Activated CD4-positive, alpha-beta T cell treated with anti-CD3 and anti-CD28 coated beads, Interleukin-2, Interleukin-6, amounts not matched to agents 100 ng/mL and 50 ng/mL, durations not matched to agents 16 hours and 8 hours (primary cell): ENCODE measurements at regions not wholly inside any gene's neighbourhood (a gene's known extent, or its start where the extent isn't known, plus 50 kb on each side); places are given as distances from the start of the nearest gene placed in this dataset.

Experiments
- DNase-seq: peaks from one replicate; pipeline ENCODE4 v3.0.0-alpha.2; 2020

DNA sequence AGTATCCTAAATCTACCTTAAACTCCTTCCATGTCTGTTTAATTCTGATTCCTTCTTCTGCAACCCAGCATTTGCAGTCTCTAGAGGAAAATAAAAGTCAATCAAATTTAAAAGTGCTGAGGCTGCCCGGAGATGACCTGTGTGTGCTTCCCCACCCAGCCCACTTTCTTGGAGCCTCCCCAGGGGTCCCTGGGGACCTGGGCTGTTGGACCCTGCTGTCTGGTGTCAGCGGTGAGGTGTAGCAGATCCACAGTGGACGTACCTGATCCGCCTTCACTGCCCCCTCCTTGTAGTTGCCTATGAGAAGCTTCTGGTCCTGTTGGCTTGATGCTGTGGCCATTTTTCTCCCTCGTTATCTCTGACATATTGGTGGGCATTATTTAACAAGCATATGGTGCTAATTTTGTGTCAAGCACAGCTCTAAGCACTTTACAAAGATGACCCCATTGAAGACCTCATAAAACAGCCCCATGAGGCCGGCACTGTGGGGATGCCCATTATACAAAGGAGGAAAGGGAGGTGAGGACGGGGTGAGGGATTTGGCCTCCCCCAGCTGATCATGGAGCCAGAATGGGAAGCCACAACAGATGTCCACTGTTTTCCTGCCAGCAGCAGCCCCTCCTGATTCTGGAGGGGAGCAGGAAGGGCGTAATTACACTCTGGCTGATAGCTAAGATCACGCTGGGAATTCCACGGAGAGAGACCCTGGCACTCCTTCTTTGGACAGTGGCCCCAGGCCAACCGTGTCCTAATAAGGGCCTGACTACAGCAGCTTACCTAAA, 628.2 kb downstream of the CDH26 start:
- DNase-seq = no peak

DNA sequence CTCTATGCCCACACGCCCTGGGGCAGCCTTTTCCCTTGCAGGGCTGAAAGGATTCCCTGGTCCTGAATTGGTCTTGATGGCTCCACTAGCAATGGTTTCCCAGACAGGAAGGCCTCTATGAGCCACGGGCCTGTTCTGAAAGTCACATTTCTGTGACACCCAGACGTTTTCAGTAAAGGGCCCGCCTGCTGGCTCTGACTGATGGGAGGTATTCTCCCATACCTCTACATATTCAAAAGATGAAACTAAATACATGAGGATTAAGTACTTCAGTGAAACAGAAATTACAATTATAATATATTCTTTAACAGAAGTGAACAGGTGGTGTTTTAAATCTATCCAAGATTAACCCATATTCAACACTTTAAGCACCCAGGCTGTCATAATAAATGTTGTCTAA, 629.8 kb downstream of the CDH26 start:
- DNase-seq = no peak

DNA sequence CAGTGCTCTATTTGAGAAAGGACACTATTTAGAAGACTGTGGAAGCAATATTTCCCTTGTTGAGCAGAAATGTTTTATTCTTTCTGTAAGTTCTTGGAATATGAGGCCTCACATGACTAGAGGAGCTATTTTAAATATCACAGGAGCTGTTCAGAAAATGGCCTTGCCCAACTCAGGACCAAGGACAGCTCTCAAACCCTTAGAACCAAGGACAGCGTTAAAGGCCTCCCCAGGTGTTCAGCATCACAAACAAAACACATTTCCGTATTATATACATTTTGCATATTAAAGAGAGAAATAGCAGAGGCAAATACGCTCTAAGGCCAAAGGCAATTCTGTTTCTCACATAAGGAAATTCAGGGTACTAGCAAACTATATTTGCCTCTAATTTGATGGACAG, 631.4 kb downstream of the CDH26 start:
- DNase-seq = no peak

DNA sequence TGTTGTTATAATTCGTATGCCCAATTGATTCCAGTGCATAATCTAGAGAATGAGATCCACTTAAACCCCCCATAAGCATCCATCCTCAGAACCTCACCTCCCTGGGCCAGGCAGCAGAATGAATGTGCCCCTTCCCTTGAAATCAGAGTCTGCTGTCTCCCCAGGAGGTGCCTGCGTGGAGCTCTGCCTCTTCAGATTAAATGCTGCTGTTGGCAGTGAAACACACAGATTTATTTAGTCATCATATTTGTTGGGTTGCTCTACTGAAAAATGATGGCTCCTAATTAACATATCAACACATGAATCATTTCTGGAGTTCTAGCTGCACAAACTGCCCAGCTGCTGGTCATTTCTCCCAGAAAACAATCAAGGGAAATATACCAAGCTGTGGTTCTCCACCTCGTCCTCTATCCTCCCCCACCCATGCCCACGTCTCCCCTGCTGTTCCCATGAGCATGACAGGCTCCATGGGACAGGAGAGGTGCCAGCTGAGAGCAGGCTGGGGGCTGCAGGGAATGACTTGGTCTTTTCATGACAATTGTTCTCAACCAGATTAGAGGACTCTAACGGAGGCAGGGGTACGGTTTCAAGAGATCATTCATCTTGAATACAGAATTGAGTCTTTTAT, 633.1 kb downstream of the CDH26 start:
- no peak for DNase-seq

DNA sequence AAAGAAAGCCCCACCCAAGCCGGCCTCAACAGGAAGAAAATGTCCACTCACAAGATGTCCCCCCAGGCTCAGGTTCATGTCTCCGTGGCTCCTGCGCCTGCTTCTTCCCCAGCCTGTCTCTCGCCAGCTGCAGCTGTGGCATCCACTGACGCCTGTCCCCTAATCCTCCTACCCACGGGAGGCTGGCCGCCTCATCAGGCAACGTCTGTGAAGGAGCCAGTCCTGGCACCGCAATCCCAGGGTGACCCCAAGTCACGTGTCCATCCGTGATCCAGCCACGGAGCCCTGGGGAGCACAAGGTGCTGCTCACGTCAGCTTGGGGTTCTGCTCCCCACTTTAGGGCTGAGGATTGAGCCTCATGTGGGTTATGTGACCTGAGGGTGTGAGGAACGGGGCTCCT, 640.3 kb downstream of the CDH26 start:
- DNase-seq = no peak

DNA sequence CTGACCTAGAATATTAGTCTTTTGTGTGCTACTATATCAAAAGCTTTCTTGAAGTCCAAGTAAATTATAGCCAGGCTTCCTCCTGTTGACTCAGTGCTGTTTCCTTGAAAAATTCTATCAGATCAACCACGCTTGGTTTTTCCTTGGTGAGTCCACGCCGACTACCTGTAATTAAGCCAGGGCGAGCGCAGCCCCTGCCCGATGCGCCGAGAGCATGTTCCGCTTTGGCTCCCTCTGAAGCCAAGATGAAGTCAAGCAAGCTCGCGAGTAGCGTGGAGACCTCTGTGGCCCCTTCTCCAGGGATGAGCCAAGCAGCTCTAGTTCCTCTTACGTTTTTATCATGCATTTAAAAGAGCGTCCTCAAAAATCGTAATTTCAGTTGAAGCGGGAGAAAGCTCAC, 641.2 kb downstream of the CDH26 start:
- DNase-seq = no peak

DNA sequence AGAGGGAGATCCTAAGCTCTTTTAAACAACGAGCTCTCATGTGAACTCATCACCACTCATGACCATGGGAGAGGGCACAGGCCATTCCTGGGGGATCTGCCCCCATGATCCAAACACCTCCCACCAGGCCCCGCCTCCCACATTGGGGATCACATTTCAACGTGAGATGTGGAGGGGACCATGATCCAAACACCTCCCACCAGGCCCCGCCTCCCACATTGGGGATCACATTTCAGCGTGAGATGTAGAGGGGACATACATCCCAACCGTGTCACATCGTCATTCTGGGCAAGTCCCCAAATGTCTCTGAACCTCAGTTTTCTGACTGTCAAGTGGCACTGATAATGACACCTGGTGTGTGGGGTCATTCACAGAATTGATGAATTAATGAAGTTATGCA, 641.8 kb downstream of the CDH26 start:
- DNase-seq = no peak

DNA sequence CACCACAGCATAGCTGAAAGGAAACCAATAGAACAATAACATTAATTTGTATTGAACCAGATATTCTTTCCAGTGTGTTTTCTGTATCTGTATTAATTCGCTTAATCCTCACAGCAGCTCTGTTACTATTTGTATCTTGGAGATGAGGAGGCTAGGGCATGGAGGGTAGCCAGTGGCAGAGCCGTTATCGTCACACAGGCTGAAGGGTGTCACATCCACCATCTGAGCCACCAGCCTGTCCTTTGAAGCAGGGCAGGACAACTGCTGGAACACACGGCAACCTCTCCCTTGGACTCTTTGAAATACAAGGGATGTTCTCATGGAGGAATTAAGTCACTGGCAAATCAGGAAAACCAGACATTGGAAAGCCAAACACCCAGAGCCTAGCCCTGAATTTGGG, 628.0 kb upstream of the CDH4 start:
- DNase-seq = no peak

DNA sequence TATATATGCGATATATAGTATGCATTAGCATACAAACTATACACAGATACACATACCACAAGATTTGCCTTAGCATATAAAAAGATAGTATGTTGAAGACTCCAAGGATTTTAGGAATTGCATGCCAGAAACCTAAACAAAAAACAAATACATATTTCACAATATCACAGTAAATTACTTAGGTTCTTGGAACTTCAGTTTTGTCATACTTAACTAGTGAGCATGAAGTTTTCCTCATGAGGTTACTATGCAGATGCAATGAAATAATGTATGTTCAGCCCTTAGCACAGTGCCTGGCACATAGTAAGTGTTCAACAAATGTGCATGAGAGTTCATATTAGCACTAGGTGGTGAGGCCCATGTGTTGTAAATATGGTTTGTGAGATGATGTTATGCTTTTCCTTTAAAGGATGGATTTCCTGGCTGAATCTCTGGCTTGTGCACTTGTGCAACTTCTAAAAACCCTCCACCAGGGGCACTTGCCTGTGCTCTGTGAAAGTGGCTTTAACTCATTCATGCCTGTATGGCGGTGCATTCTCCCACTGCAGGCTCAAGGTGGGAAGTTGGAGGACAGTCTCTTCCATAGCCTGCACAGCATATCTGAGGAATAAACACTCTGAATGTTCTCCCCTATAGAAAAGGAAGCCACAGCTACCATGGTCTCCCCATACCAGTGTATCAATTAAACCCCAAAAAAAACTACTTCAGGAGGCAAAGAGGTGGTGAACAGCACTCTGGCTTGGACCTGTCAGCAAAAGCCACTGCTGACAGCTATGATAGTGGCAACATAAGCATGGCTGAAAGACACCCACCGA, 624.1 kb upstream of the CDH4 start:
- DNase-seq = no peak

DNA sequence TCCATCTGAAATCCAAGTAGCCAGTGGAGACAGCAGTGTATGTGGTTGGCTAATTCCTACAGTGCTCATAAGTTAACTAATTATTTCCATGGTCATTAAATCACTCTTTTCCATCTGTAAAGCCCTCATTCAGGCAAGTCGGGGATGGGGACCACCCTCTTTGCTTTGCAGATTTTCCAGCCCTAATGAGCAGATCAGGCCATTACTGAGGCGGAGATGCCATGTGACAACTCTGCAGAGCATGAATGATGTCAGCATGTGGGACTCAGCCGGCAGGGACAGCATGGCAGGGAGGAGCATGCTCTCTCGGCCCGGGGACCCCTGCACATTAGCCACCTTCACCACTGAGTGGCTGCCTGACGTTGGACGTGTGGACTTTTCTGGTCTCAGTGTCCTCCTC, 623.3 kb upstream of the CDH4 start:
- DNase-seq = no peak

DNA sequence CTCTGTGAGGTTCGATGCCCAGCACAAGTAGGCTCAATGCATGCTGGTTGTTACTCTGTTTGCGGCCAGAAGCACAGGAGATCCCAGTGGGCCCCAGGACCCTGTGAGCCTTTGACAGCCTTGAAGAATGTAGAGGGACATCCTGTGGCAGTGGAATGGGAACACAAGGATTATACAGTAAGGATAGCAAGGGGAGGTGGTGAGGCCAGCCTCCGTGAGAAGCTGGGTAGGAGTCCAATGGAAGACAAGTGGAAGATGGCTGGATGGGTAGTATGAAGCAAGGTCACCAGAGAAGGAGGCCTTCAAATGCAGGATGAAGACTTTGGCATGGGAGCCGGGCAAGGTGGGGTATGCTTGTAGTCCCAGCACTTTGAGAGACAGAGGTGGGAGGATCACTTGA, 622.9 kb upstream of the CDH4 start:
- no peak for DNase-seq

DNA sequence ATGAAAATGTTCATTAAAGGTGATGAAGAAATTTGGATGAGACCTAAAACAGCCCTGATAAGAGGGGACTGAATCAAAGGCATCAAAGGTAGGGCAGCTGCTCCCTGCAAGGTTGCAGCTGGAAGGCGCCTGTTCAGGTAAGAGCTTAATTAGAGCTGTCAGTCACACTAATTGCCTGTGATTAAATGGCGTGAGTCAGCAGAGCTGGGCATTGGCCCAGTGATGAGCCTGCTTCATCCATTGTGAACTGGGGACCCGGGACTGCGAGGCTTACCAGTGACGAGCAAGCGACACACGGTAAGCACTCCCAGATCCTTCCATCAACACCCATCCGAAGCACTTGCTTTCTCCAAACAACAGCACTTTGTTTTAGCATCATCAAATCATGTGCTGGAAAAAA, 621.5 kb upstream of the CDH4 start:
- no peak for DNase-seq

DNA sequence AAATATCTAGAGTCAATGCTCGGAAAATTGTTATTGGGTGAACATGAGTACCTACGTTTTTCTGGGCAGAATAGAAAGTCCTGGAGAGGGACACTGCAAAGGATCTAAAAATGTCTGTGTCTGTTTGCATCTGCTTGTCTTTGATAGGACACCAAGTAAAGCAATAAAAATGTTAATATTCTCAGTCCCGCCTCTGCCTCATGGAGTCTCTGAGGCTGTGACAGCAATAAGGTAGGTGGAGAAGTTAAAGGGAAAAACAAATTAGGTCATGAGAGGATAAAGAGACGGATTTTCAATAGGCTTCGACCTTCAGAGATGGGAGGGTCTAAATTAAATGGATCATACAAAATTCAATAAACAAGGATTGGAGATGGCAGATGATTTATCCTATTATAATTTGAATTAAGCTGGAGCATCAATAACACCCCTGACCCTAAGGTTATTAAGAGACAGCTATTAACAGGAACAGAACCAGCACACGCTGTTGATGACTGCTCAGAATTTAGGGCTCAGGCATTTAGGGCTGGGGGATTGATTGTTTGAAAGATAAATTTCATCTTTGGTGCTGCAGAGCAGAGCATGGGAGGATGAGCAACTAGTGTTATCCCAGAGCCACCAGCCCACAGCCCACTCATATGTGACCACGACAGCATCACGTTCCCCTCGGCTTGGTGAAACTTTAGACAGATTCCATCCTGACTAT, 620.3 kb upstream of the CDH4 start:
- DNase-seq = no peak

DNA sequence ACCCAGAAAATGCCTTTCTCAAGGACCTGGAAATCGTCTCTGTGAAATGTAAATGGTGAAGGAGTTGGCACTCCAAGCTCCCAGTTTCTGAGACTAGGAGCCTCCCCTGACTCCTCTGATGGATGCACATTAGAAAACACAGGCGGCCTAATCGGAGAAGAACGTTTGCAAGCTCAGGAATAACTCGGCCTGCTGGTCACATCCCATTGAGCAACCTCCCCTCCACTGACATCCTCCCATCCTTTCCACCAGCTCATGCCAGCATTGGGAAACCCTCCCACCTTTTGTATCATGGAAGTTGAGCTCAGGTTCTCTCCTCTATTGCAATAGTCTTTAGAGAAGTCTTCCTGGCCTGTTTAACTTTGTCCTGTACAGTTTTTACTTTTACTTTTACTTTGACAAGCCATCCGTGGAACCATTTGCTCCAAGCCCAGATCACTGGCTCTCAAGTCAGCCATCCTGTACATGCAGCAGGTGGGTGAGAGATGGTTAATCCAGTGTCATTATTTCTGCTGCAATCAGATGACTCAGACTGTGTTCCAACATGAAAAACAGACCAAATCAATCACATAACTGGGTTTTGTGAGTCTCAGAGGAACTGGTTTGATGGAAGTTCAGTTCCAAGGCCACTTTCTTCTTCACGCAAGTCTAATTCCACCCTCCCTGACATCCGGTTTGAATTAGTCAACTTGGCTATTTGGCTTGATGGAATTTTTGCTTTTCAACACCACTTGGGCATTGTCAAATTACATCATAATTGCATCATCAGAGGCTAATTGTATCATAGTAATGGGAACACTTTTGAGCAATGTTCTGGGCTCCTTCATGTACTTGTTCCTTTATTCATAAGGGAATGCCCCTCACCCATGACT, 619.4 kb upstream of the CDH4 start:
- no peak for DNase-seq

DNA sequence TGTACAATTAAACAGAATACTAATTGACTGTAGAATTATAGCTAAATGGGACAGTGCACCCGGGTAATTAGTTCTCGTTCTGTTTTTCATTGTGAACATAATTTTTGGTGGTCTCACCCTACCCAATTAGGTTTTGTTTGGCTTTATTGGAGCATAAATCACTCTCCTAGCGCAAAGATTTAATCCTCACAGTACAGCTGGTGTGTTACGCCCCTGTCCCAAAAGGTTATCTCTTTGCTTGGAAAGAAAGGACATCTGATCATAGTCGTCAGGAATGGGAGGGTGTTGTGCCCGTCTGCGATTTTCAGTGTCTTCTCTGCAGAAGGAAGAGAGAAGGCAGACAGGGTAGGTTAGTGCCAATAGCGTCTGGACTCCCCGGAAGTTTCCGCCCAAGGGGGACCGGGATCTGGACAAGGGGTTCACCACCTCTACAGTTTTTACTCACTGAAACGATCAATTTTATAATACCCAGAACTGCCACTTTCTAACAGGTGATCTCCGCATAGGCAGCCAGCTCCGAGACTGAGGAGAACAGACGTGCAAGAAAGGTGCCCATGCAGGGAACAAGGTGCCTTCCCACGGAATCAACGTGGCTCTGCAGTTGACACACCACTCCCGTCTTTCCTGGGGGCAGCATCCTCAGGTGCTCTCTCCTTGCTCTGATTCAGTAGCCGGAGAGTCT, 617.4 kb upstream of the CDH4 start:
- DNase-seq = no peak

DNA sequence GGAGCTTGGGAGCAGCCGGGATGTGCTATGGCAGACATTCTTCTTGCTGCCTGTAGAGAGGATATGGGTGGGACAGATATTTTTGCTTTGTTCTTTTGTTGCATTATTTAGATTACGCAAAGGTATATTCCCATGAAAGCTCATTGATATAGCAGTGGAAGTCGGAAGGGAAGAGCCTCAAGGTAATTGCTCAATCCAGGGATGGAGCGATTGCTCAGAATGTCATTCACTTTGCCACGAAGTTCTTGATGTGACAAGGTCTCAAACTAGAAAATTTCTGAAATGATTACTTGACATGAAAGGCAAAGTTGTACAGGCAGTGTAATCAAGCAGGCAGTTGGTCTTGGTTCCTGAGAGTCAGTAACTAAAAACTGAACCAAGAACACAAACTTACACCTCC, 615.6 kb upstream of the CDH4 start:
- no peak for DNase-seq

DNA sequence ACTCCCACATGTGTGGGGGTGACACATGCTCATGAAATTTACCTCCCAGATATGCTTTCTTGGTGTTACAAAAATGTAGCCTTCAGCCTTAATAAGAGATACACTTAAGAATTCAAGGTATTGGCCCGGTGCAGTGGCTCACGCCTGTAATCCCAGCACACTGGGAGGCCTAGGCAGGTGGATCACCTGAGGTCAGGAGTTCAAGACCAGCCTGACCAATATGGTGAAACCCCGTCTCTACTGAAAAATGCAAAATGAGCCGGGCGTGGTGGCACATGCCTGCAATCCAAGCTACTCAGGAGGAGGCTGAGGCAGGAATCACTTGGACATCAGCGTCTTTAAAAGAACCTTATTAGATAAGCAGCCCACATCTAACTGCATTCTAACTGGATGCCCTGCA, 614.3 kb upstream of the CDH4 start:
- no peak for DNase-seq

DNA sequence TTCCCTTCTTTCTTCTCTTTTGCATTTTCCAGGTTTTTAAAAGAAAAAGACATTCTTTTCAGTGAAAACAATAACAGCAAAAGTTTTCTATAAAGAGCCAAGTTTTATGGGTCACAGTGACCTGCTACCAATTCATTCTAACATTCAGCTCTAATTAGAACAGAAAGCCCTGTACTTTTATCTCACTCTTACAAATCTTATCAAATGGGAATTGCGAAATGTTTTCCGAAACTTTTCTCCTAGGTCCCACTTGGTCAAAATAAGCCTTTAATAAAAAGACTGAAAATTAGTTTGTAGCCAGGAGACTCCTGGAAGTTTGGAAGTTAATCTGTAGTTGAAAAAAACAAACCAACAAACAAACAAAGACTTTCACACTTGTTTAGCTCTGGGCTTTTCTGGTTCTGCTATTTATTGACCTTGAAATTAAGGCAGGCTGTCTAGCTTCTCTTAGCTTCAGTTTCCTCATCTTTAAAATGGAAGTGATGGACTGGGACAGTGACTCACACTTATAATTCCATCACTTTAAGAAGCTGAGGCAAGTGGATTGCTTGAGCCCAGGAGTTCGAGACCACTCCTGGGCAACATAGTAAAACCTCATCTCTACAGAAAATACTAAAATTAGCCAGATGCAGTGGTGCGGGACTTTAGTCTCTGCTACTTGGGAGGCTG, 613.5 kb upstream of the CDH4 start:
- DNase-seq = no peak

DNA sequence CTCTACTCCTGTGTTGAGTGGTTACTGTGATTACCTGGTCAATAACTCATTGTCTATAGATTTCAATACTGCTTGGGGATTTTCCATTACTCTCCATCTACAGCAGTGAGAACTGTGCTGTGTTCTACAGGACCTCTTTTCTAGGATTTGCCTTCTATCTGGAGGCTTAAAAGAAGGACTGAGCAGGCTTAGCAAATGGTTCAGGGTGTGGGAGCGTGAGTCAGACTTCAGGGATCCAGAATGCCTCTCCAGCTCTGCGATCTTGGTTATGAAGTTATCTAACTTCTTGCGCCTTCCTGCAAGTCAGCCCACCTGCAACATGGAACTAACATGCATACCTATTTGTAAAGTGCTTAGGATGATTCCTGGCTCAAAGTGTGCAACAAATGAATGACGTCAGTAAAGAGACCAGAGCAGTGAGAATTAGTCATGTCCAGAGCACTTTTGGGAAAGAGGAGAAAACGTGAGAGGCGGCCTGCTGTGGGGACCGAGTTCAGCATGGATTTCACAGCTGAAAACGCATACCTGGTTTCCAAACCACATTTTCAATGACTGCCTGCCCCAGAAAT, 610.1 kb upstream of the CDH4 start:
- no peak for DNase-seq

DNA sequence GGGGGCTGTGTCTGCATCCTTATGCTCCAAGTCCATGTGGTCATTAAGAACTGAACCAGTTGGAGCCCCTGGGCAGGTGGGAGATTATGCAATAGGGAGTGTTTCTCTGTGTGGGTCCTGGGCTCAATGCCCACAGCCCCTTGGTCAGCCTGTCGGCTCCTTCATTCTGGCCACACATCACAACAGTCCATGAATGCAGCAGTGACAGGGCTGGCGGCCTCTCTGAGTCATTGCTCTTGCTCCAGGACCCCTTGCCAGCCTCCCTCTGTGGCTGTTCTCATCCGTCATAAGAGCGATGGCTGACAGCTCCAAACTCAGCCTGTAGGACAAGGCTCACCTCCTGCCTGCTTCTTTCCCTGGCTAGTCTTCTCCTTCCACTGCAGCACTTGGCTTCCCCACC, 609.5 kb upstream of the CDH4 start:
- DNase-seq = no peak

DNA sequence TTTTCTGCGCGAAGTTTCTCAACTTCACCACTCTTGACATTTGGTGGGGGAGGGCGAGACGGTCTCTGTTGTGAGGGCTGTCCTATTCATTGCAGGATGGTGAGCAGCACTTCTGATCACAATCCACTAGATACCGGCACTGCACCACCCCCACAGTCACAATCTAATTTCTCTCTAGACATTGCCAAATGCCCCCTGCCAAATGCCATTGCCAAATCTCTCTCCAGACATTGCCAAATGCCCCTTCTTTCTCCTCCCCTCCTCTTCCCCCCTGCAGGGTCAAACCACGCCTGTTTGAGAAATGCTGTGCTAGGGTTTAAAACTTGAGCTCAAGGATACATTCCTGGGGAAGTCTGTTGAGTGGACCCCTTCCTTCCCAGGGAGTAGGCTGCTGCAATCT, 603.5 kb upstream of the CDH4 start:
- no peak for DNase-seq
